HG02970 (cell line): ENCODE measurements at regions not wholly inside any gene's neighbourhood (a gene's known extent, or its start where the extent isn't known, plus 50 kb on each side); places are given as distances from the start of the nearest gene placed in this dataset.
"Not testable (repeated sequence)": the region's sequence is repeated elsewhere in the genome, so short reads cannot be mapped to it uniquely, and the experiment has no call there.

Experiments
- ATAC-seq: cut with Tn5 transposase; IDR thresholded peaks from one replicate; pipeline ENCODE4 v1.9.1; 2021; ENCODE audit warnings: mild to moderate bottlenecking, moderate library complexity, moderate number of reproducible peaks; ENCODE audit not compliant: unreplicated experiment, low FRiP score

DNA sequence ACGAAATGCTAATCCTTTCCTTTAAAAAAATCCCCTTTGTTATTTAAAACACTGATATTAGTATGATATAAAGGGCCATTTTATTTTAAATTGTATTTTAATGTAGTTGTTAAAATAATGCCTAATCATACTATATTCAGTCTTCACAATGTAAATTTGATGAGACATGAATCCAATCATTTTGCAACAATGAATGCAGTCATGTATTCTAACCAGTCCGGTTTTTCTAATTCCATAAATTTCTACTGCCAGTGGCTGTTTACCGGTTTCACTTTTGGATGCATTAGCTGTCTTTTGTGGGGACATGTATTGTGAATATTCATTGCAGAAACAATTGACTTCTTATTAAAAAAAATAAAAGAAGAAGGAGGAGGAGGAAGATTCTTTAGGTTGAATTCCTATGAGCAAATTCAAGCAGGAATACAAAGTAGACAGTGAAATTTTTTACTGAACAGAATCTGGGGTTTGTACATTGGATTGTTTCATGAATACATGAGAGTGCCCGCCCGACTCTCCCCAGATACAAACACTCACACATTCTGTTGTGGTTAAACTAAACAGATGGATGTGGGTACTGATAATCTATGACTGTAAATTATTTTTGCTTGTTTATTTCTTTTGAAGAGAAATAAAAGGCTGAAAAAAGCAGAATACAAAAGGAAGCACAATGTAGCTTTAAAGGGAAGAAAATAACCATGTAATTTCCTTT is 624.8 kb upstream of the PTBP2 start:
- ATAC-seq, result no peak

DNA sequence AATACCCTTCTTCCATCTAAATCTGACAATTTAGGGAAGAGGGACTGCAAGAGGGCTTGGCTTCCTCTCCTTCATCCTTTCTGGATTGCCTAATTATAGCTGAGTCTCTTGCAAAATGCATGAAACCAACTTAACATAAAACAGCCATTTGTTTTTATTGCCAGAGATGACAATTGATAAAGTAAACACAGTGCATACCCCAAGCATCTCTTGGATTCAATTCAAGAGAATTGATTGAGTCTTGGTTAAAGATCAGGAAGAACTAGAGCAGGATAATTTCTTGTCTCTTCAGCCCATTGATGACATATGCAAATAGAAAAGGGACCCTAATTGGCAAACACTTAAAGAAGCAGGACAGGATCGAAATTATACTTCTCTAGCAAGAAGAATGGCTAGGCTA is 617.1 kb upstream of the PTBP2 start:
- no peak for ATAC-seq

DNA sequence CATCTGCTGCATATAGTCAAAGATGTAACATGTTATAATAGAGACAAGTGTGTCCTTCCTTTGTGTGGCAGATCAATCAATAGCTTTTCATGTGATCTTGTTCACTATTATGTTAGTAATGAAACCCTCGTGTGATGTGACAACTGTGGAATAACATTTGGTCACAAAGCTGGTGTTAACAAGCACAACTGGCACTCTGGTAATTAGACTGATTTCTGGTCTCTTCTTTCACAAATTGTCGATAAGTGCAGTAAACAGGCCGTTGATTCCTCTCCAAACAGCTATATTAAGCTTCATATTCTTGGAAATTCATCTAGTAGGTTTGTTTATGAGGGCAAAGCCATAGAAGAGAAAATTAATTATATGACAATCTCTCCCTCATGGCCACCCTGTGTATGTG is 616.7 kb upstream of the PTBP2 start:
- no peak for ATAC-seq

DNA sequence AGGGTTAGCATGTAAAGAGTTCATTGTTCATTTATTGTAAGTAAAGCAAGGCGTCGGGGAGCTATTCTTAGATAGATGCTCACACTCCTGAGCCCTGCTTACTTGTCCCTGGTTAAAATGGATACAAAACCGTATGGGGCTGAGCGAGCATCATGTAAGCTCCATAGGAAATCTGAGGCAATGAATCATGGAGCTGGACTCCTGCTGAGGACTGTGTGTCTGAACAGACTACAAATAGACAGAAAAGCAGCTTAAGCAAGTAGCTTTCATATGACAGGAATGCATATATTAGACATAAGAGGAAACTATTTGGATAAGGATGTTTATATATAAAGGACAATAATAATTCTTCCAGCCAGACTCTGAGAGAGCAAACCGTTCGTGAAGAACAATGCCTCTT is 604.9 kb upstream of the PTBP2 start:
- no peak for ATAC-seq

DNA sequence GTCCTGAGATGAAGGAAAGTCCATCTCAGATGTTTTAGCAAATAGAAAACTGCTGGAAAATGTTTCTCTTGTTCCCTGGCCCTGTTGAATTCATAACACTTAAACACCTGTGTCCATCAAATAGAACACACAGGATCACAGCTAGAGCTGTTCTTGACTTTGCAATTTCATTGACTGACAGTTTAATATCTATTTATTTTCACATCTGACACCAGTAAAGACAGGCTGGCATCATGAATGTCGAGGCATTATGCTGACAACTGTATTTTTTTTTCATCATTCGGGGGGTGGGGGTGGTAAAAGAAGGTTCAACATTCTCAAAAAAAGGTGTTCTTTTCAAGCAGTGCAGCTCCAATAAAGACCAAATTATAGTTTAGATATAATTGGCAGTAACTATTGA is 591.2 kb upstream of the PTBP2 start:
- no peak for ATAC-seq

DNA sequence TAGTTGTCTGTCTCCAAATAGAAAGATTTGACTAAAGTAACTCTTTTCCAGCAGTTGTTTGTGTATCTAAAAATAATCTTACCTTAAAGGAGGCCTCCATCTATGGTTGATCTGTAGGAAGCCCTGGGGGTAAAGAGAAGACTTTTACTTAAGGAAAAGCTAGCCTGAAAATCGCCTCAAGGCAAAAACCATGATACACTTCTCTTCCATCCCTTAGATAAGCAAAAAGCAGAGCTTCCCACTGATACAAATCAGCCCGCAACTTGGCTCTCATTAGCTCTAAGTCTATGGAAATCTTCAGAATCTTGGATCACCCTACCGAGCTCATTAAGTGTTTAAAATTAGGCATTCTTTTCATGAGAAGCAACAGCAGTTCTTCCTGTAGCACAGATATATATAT is 576.9 kb upstream of the PTBP2 start:
- no peak for ATAC-seq

DNA sequence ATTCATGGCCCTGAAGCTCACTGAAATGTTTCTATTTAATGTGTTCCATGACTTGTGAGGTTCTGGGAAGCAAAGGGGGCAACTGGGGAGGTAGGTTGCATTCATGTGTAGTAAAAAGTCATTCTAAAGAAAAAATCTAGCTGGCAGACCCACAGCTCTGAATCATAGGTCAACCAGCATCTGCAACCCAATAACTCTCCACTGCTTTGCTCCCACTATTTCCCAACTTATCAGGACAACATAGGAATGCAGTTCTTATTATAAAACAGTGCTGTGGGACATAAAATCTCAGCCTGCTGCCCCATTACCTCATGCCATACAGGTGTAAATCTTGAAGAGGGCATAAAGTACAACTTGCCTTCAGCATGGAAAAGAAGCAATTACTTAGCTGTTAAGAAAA is 576.1 kb upstream of the PTBP2 start:
- ATAC-seq, result no peak

DNA sequence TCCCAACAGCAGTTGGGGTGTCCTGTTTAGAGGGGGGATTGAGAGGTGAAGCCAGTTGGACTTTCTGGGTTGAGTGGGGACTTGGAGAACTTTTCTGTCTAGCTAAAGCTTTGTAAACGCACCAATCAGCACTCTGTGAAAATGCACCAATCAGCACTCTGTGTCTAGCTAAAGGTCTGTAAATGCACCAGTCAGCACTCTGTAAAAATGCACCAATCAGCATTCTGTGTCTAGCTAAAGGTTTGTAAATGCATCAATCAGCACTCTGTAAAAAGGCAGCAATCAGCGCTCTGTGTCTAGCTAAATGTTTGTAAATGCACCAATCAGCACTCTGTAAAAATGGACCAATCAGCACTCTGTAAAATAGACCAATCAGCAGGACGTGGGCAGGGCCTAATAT is 568.6 kb upstream of the PTBP2 start:
- not testable (repeated sequence) for ATAC-seq

DNA sequence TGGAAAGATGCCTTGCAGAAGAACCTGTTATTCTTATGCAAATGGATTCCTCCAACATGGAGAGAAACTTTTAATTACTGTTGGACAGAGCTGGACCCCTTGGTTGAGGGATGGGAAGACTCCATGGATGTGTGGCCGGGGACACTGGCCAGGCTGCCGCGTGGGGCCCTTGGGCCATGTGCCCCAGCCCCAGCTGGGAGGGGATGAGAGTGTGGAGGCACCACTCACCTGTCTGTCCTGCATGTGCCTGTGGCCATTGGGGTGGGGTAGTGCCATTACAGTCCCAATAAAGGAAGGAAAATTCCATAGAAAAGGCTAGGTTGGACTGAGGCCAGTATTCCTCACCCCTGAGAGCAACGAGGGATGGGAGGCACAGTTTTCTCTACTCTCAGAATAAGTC is 564.5 kb upstream of the PTBP2 start:
- no peak for ATAC-seq

DNA sequence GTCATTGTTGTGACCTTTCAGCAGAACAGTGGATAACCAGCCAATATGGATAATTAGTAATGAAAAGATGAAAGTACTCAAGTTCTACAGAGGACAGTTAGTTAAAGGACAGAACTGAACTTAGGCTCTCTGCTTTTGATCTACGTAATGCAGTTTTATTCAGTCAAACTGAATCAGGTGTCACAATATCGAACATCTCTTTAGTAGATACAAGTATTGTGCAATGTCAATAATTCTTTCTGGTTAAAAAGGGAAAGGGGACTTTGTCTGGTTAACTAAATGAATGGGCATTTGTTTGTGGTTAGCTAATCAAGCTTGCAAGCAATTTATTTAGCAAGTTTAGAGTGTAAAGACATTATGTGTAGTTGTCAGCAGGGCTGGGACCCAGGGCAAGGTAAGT is 562.2 kb upstream of the PTBP2 start:
- ATAC-seq, result no peak

DNA sequence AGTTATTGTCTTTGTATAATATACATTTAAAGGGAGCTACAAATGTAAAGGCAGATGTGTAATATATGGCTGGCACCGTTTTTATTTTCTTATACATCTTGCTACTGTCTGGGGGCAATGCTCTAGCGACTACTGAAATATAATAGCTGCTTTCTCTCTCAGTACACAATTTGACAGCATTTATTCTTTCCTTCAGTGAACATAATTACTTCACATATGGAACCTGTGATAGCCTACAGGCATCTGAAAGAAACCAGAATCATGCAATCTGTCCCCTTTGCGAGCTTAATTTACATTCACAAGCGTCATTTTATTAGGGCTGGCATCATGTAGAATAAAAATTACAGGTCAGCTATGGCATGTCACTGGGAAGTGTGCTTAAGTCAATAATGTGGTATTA is 557.5 kb upstream of the PTBP2 start:
- no peak for ATAC-seq

DNA sequence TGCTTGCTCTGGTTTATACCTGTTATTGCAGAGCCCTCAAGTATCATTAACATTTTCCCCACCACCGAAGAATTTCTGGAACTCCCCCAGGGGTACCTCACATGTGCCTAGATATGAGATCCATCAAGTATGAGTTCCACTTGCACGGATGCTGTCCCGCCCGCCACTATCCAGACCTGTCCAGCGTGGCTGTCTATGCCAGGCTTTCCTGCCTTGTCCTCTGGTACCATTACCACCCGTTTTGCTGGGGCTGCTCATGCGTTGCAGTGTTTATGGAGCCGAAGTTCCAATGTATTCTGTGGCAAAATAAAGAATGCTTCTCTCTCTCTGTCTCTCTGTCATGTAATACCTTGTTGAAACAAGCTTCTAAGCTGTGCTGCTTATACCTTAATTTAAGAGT is 543.5 kb upstream of the PTBP2 start:
- no peak for ATAC-seq

DNA sequence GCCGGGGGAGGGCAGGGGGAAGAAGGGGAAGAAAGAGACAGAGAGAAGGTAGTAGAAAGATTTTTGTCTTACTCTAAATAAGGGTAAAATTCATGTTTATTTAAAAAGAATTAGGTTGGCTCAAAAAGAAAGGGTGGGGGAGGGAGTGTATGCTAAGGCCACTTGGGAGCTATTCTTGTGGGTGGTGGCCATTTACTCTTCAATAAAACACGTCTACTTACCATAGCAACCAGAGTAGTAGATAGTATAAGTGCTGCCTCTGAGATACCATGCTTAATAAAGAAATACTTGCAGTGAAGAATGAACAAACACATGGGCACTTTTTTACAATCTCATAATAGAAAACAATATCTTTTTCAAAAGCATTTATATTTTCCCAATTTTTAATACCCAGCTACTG is 538.1 kb upstream of the PTBP2 start:
- ATAC-seq, result no peak

DNA sequence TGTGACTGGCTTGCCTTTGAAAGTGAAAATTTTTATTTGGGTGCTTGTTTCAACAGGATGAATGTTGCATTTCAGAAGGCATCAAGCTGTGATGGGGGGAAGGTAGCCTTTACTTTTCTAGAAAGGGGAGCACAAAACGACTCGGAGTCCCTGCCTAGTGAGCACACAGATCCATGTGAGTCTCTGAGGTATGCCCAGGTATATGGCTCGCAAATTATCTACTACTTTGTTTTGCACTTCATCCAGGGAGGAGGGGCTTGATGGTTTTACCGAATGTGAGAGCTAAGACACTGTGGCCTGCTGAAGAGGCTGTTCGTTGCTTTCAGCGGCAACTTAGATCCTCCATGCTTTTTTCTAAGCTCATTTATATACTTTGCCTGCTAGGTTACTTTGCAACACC is 537.7 kb upstream of the PTBP2 start:
- no peak for ATAC-seq

DNA sequence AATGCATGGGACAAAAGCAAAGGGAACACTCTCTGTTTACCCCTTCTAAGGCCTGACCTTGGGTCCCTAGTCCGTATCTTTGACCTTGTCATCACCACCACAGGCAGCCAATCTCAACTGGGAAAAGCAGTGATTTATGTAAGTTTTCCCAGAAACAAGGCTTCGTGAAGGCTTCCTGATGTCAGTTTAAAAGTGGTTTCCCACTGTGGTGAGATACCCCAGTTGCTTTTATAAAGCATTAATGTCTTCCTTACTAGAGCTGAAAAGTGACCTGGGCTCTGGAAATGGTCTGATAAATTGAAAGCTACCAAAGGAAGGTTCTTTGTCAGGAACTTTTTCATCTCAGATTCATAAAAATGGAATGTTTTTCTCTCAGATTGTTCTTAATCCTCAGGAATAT is 536.4 kb upstream of the PTBP2 start:
- ATAC-seq, result no peak

DNA sequence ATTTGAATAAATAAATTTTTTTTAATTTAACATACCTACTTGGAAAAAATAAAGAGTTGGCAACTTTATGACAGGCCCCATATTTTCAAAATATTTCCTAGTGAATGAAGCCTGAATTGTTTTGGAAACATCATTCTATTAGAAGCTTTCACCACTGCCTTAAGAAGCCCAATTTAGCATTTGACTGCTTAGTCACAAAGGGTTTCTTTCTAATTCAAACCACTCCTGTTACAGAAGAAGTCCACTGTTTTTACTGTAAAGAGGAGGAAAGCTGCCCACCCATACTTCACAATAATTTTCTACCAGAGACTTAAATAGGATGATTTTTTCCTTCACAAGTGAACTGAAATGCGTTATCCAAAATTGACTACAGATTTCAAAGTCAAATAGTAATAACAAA is 534.6 kb upstream of the PTBP2 start:
- ATAC-seq, result no peak

DNA sequence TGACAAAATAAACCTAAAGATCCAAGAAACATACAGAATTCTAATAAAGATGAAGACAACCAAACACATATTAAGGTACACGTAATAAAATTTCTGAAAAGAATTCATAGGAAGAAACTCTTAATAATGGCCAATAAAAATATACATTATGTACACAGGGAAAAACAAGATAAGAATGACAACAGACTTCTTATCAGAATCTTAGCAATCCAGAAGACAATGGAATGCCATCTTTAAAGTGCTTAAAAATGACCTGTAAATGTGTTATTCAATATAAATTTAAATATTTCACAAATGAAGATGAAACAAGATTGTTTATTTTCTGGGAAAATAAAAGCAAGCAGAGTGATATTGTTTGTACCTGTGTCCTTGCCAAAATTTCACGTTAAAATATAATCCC is 530.4 kb upstream of the PTBP2 start:
- ATAC-seq, result no peak

DNA sequence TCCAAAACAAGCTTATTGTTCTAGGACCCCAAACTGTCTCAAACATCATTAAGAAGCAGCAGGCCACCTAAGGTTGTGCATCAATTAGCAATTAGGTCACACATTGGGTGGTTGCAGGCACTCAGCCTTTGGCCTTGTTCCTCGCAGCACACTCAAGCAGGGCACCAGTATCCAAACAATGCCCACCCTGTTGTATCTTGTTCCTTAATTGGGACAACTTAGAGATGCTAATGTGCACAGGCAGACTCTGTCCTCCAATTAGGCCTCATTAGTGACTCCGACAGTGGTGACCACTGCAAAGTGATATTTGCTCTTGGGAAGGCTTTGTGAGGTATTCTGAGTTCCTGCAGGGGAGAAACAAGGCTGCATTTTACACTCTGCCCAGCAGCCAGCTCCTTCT is 515.1 kb upstream of the PTBP2 start:
- no peak for ATAC-seq

DNA sequence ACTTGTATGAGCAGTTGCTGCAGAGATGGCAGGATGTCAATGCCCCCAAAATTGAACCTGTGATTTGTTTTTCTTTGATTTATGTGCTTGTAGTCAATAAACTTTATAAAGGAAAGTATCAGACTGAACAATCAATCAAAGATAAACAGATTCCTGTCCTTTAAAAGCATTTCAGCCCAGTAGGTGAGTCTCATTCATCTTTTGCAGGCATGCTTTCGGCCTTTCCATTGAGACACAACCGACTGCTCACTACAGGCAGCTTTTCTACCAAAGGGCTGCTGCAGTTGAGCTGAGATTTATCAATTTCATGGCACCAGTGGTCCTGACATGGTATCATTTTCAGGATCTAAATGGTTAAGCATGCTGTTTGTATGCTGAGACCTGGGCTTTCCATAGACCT is 513.6 kb upstream of the PTBP2 start:
- no peak for ATAC-seq

DNA sequence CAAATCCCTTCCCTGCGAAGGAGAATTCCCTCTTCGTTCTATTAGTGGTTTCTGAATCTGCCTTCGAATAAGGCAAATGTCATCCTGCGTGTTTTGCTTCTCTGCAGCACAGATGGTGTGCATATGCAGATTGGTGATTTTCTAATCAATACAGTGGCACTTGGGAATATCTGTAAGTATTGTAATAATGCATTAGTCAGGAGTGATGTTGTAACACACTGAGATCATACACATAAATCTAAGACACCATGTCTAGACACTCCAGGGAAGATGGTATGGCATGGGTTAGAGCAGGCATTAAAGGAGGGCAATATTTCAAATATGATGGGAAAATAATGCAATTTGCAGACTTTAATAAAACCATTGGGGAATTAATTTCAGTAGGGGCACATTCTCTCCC is 513.2 kb upstream of the PTBP2 start:
- ATAC-seq, result no peak

DNA sequence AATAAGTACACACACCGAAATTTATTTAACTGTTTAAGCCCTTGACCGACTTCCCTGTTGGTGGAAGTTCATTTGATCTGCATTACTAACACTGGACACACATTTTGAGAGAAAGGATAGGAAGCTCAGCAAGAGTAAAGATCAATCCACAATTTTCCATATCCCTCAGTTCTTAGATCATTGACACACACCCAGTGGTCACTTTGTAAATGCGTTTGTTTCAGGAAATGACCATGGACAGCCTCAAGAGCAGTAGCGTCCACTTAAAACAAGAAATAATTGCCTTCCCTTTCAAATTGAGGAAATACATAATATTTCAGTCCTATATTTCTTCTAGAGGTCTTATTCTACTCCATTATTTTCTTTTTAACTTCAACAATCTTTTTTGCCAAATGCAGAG is 511.5 kb upstream of the PTBP2 start:
- no peak for ATAC-seq

DNA sequence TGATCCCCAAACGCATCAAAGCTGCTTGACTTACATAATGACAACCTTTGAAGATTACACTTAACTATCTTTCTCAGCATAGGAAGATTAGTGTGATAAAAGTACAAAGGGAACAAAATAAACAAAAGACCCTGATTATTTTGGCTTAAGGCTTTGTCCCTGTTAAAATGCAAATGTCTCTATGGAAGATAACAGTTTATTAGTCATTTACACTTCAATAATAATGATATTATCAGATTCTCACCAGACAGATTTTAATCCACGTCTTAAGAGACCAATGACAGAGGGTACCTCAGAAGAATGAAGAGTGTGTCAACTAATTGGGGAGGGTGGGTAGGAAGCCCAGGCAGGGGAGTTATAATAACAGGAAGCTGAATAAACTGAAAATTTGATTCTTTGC is 510.4 kb upstream of the PTBP2 start:
- ATAC-seq, result no peak

DNA sequence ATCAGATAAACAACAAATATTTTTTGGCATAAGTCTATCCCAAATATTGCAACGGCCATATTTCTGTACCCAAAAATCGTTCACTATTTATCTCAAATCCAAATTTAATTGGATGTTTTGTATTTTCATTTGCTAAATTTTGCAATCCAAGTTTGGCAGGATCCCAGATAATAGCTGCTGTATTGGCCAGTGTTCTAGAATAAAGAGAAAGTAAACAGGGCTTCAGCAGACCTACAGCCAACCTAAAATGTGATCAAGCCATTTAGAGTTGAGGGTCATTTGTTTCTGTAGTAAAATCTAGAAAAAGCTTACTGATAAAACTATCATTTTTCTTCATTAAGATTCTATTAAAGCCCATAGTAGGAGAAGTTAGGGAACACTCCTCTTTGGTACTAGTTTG is 506.6 kb upstream of the PTBP2 start:
- ATAC-seq, result no peak
